ENCODE measurements at regions not wholly inside any gene's neighbourhood (a gene's known extent, or its start where the extent isn't known, plus 50 kb on each side); places are given as distances from the start of the nearest gene placed in this dataset.

GRCh38 chr9:737400-738120 is 103.9 kb upstream of the DMRT1 start:
- no peak for FAIRE-seq
- DNase-seq (ENCODE audit: low spot score in 2 of 2) = no peak

GRCh38 chr9:738209-738915 is 103.1 kb upstream of the DMRT1 start:
- FAIRE-seq = no peak
- DNase-seq (ENCODE audit: low spot score in 2 of 2) = no peak

GRCh38 chr9:739362-739761 is 102.1 kb upstream of the DMRT1 start:
- no peak for FAIRE-seq
- no peak for DNase-seq (ENCODE audit: low spot score in 2 of 2)

- FAIRE-seq (no peak), DNase-seq (ENCODE audit: low spot score in 2 of 2) (no peak)
These were observed 101.3 kb upstream of the DMRT1 start for GRCh38 chr9:740221-740620.

GRCh38 chr9:742104-742503 is 99.4 kb upstream of the DMRT1 start:
- FAIRE-seq (no peak), DNase-seq (ENCODE audit: low spot score in 2 of 2) (no peak)

GRCh38 chr9:742914-743589 is 98.4 kb upstream of the DMRT1 start:
- no peak for DNase-seq (ENCODE audit: low spot score in 2 of 2)
- FAIRE-seq = no peak

GRCh38 chr9:744046-744712 is 97.3 kb upstream of the DMRT1 start:
- FAIRE-seq = no peak
- DNase-seq (ENCODE audit: low spot score in 2 of 2) = no peak

- no peak for DNase-seq (ENCODE audit: low spot score in 2 of 2)
These were observed 96.6 kb upstream of the DMRT1 start for GRCh38 chr9:744790-745484.

GRCh38 chr9:745761-746380 is 95.6 kb upstream of the DMRT1 start:
- no peak for FAIRE-seq
- DNase-seq (ENCODE audit: low spot score in 2 of 2) = no peak

More at GRCh38 chr9:744790-745484, 96.6 kb upstream of the DMRT1 start:
- FAIRE-seq = no peak

GRCh38 chr9:746661-747434 is 94.6 kb upstream of the DMRT1 start:
- DNase-seq (ENCODE audit: low spot score in 2 of 2) (no peak), FAIRE-seq (no peak)

GRCh38 chr9:747567-747966 is 93.9 kb upstream of the DMRT1 start:
- FAIRE-seq = no peak
- DNase-seq (ENCODE audit: low spot score in 2 of 2) = no peak

- no peak for DNase-seq (ENCODE audit: low spot score in 2 of 2)
- FAIRE-seq = no peak
These were observed 92.5 kb upstream of the DMRT1 start for GRCh38 chr9:748861-749497.

- FAIRE-seq (no peak), DNase-seq (ENCODE audit: low spot score in 2 of 2) (no peak)
These were observed 91.8 kb upstream of the DMRT1 start for GRCh38 chr9:749716-750115.

- FAIRE-seq (no peak), DNase-seq (ENCODE audit: low spot score in 2 of 2) (no peak)
These were observed 91.1 kb upstream of the DMRT1 start for GRCh38 chr9:750249-750967.

- no peak for FAIRE-seq
These were observed 90.1 kb upstream of the DMRT1 start for GRCh38 chr9:751137-752051.

GRCh38 chr9:752201-752600 is 89.3 kb upstream of the DMRT1 start:
- FAIRE-seq (no peak), DNase-seq (ENCODE audit: low spot score in 2 of 2) (no peak)

More at GRCh38 chr9:751137-752051, 90.1 kb upstream of the DMRT1 start:
- DNase-seq (ENCODE audit: low spot score in 2 of 2) = no peak

GRCh38 chr9:752681-753200 is 88.8 kb upstream of the DMRT1 start:
- FAIRE-seq (no peak), DNase-seq (ENCODE audit: low spot score in 2 of 2) (no peak)
